ENCODE measurements at regions not wholly inside any gene's neighbourhood (a gene's known extent, or its start where the extent isn't known, plus 50 kb on each side); places are given as distances from the start of the nearest gene placed in this dataset.

DNA sequence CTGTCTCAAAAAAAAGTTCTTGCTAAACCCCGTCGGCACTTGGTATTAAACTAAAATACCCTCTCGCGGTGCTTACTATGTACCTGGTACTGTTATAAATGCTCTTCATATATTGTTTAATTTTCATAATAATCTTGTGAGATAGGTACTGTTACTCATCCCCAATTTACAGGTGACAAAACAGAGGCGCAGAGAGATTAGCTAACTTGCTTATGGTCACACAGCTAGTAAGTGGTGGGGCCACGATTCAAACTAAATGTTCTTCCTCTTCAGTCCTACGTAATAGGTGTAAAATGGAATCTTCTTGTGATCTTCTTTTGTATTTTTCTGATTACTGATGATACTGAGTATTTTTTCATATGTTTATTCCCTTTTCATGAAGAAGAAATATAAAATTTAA is 51.3 kb downstream of the TET3 start:
- Histone ChIP-seq H3K9me3 (no peaks in the 10 kb centered on the region), H3K36me3 (no peaks in the 10 kb centered on the region), H3K27ac (no peak overlapping the region), H3K4me3 (no peak overlapping the region), H3K27me3 (replicated peaks; ENCODE audit: insufficient read depth) (no peaks in the 10 kb centered on the region), H3K4me1 (replicated peaks) (peaks cover 4% of the 10 kb centered on the region)
- DNase-seq (ENCODE audit: low spot score): no peak
- intact Hi-C loops (cut with DNase I): no loop called here
- WGBS: 93% methylated on average over 7 of the region's 7 CpGs
- TF ChIP-seq POLR2AphosphoS5 (IDR thresholded peaks at IDR 0.05) (no peak), POLR2A (IDR thresholded peaks at IDR 0.05) (no peak)
- TF ChIP-seq, protein P1, sequence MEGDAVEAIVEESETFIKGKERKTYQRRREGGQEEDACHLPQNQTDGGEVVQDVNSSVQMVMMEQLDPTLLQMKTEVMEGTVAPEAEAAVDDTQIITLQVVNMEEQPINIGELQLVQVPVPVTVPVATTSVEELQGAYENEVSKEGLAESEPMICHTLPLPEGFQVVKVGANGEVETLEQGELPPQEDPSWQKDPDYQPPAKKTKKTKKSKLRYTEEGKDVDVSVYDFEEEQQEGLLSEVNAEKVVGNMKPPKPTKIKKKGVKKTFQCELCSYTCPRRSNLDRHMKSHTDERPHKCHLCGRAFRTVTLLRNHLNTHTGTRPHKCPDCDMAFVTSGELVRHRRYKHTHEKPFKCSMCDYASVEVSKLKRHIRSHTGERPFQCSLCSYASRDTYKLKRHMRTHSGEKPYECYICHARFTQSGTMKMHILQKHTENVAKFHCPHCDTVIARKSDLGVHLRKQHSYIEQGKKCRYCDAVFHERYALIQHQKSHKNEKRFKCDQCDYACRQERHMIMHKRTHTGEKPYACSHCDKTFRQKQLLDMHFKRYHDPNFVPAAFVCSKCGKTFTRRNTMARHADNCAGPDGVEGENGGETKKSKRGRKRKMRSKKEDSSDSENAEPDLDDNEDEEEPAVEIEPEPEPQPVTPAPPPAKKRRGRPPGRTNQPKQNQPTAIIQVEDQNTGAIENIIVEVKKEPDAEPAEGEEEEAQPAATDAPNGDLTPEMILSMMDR (IDR thresholded peaks at IDR 0.05): no peak

DNA sequence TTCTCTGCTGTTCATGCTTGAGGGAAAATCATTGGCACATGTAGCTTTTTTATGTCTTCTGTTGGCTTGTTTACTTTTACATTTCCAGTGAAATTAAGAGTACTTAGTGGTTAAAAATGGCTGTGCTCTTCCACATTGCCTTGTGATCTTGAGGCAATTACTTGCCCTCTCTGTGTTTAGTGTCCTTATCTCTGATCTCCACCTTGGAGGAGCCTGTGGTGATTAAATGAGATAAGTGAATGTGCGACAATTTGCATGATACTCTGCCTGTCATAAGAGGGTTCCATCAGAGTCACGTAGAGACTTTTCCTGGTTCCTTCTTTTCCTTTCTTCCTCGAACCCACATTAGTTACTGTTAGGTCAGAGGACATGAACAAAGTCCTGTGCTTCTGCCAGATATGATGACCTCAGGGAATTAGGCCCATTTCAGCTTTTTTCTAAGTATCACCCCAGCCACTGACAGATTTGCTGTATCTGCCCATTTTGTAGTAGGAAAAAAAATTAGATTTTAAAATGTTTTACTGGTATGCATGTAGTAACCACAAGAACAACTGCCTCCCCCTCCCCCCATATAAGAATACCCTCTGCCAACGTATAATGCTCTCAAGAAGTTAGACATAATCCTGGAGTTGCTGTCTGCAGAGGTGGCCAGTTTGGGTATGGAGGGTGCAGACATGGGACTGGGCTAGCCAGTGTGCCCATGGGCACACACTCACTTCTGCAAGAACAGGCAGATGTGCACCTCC is 51.9 kb downstream of the TET3 start:
- intact Hi-C loops (cut with DNase I): no loop called here
- peaks cover 4% of the 10 kb centered on the region for H3K4me1 ChIP-seq (replicated peaks)
- no peaks in the 10 kb centered on the region for H3K9me3 ChIP-seq
- no peaks in the 10 kb centered on the region for H3K36me3 ChIP-seq
- H3K27me3 ChIP-seq (replicated peaks; ENCODE audit: insufficient read depth): no peaks in the 10 kb centered on the region
- H3K4me3 ChIP-seq: no peak overlapping the region
- 80% methylated on average over 4 of the region's 4 CpGs for WGBS
- H3K27ac ChIP-seq: no peak overlapping the region
- no peak for DNase-seq (ENCODE audit: low spot score)
- TF ChIP-seq POLR2A (IDR thresholded peaks at IDR 0.05) (no peak), POLR2AphosphoS5 (IDR thresholded peaks at IDR 0.05) (no peak)
- TF ChIP-seq, protein P1 (IDR thresholded peaks at IDR 0.05): no peak

DNA sequence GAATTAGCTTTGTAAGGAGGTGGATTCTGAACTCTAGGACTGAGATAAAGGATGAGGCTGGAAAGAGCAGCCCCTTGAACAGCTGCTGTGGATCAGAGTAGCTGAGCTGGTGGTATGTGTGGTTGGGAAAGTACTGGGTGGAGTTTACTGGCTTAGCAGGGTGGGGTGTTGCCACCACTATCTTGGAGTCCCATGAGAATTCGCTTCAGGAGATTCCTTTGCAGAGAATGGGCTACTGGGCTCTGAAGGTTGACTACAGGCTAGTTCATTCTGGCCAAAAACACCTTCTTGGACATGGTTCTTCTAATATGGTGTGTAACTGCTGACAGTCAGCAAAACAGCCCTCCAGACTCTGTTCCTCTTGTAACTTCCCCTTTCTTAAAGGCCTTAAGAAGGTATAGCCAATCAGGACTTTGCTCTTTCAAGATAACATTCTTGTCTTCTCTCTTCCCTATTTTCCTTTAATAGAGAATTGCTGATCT is 52.7 kb downstream of the TET3 start:
- Histone ChIP-seq H3K4me3 (no peak overlapping the region), H3K27me3 (replicated peaks; ENCODE audit: insufficient read depth) (no peaks in the 10 kb centered on the region), H3K9me3 (no peaks in the 10 kb centered on the region), H3K27ac (no peak overlapping the region), H3K4me1 (replicated peaks) (no peaks in the 10 kb centered on the region), H3K36me3 (no peaks in the 10 kb centered on the region)
- 100% methylated on average over 1 of the region's 1 CpG for WGBS
- intact Hi-C loops (cut with DNase I): no loop called here
- no peak for DNase-seq (ENCODE audit: low spot score)
- TF ChIP-seq POLR2AphosphoS5 (IDR thresholded peaks at IDR 0.05) (no peak), POLR2A (IDR thresholded peaks at IDR 0.05) (no peak)
- TF ChIP-seq, protein P1 (IDR thresholded peaks at IDR 0.05): no peak

DNA sequence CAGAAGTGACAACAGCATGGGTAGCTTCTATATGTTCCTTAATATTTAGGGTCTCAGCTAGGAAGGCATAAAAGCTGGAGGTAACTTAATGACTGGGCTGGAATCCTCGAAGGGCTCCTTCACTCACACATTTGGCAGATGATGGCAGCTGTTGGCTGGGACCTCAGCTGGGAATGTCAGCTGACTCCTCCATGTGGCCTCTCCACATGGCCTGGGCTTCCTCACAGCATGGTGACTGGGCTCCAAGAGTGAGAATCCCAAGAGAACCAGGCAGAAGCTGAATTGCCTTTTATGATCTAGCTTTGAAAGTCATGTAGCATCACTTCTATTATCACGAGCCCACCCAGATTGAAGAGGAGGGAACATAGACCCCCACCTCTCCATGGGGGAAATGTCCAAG is 54.9 kb downstream of the TET3 start:
- Histone ChIP-seq H3K4me1 (replicated peaks) (no peaks in the 10 kb centered on the region), H3K27ac (no peak overlapping the region), H3K27me3 (replicated peaks; ENCODE audit: insufficient read depth) (no peaks in the 10 kb centered on the region), H3K4me3 (no peak overlapping the region), H3K9me3 (no peaks in the 10 kb centered on the region), H3K36me3 (no peaks in the 10 kb centered on the region)
- TF ChIP-seq POLR2AphosphoS5 (IDR thresholded peaks at IDR 0.05): no peak
- TF ChIP-seq POLR2A (IDR thresholded peaks at IDR 0.05): no peak
- no peak for DNase-seq (ENCODE audit: low spot score)
- intact Hi-C loops (cut with DNase I): no loop called here
- 86% methylated on average over 2 of the region's 2 CpGs for WGBS

DNA sequence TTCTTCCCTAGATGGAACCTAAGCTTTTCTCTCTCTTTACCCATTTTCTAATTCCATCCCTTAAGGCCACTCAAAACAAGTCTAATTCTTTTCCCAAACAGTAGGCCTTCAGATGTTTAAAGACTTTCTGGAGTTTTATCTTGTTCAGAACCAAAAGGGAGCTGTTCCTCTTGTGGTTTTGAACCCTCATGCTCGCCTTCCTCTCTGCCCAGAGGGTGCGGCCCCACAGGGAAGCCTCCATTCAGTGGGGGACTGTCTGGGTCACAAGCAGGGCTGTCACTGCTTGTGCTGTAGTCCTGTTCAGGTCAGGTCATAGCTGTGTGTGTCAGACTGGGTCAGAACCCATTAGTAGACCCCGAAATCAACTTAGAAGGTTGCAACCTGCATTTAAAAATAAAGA is 56.5 kb downstream of the TET3 start:
- Histone ChIP-seq H3K9me3 (no peaks in the 10 kb centered on the region), H3K4me3 (no peak overlapping the region), H3K36me3 (no peaks in the 10 kb centered on the region), H3K27ac (no peak overlapping the region), H3K27me3 (replicated peaks; ENCODE audit: insufficient read depth) (no peaks in the 10 kb centered on the region), H3K4me1 (replicated peaks) (no peaks in the 10 kb centered on the region)
- intact Hi-C loops (cut with DNase I): no loop called here
- WGBS: 85% methylated on average over 3 of the region's 3 CpGs
- TF ChIP-seq POLR2AphosphoS5 (IDR thresholded peaks at IDR 0.05): no peak
- TF ChIP-seq, protein P1 (IDR thresholded peaks at IDR 0.05): no peak
- no peak for DNase-seq (ENCODE audit: low spot score)

Data from prostate gland (tissue), 2 donors.